PC-9 (cell line): ENCODE measurements at regions not wholly inside any gene's neighbourhood (a gene's known extent, or its start where the extent isn't known, plus 50 kb on each side); places are given as distances from the start of the nearest gene placed in this dataset.

Source experiments
- CTCF ChIP-seq: fragments of 200-600 bp; sonication (generic); conservative IDR thresholded peaks from 2 replicates; pipeline ENCODE4 v1.6.1; 2017; ENCODE audit warnings: mixed run types, antibody characterized with exemption, mild to moderate bottlenecking, moderate library complexity
- EZH2 ChIP-seq: fragments of 200-600 bp; sonication (generic); IDR thresholded peaks from 2 replicates; pipeline ENCODE4 v1.8.0; 2017; ENCODE audit warnings: antibody characterized with exemption, low read depth

DNA sequence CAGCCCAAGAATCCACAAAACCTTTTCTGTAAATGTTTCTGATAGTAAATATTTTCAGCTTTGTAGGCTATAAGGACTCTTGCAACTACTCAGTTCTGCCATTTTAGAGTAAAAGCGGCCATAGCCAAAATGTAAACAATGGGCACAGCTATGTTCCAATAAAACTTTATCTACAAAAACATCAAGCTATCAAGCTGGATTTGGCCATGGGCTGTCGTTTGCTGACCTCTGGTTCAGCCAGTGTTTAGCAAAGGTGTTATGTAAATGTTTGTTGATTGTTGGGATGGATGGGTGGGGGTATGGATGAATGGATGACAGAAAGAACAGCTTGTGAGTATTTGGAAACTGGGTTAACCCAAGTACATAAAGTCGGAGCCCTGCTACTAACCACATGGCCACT is 111.1 kb upstream of the VRK1 start:
- TF ChIP-seq CTCF (no peak), EZH2 (no peak)
